ENCODE measurements at regions not wholly inside any gene's neighbourhood (a gene's known extent, or its start where the extent isn't known, plus 50 kb on each side); places are given as distances from the start of the nearest gene placed in this dataset.
A peak's percentile ranks its signal among the peaks of the same experiment; 100 is the strongest.

GRCh38 chr18:10142056-10142455, 228.2 kb downstream of the VAPA start:
- Mint-ChIP-seq H3K27me3 (no peaks in the 10 kb centered on the region), H3K36me3 (ENCODE audit: insufficient read depth) (no peaks in the 10 kb centered on the region), H3K27ac (peak overlapping the region; percentile 95), H3K4me1 (ENCODE audit: low read depth) (peaks cover 54% of the 10 kb centered on the region), H3K4me3 (ENCODE audit: low read depth) (no peak overlapping the region), H3K9me3 (ENCODE audit: low read depth) (peaks cover 6% of the 10 kb centered on the region)
- no peak for DNase-seq (ENCODE audit: low spot score, unreplicated experiment)
- no peak for TF ChIP-seq CTCF (IDR thresholded peaks at IDR 0.05; ENCODE audit: unreplicated experiment)

GRCh38 chr18:10142496-10143160, 228.8 kb downstream of the VAPA start:
- Mint-ChIP-seq H3K27ac (peak overlapping the region; percentile 92), H3K36me3 (ENCODE audit: insufficient read depth) (no peaks in the 10 kb centered on the region), H3K4me3 (ENCODE audit: low read depth) (no peak overlapping the region), H3K27me3 (no peaks in the 10 kb centered on the region), H3K9me3 (ENCODE audit: low read depth) (peaks cover 3% of the 10 kb centered on the region), H3K4me1 (ENCODE audit: low read depth) (peaks cover 51% of the 10 kb centered on the region)
- no peak for DNase-seq (ENCODE audit: low spot score, unreplicated experiment)
- TF ChIP-seq CTCF (IDR thresholded peaks at IDR 0.05; ENCODE audit: unreplicated experiment): no peak

GRCh38 chr18:10143596-10143995, 229.8 kb downstream of the VAPA start:
- Mint-ChIP-seq H3K9me3 (ENCODE audit: low read depth) (no peaks in the 10 kb centered on the region), H3K36me3 (ENCODE audit: insufficient read depth) (no peaks in the 10 kb centered on the region), H3K4me3 (ENCODE audit: low read depth) (no peak overlapping the region), H3K27me3 (no peaks in the 10 kb centered on the region), H3K27ac (peak overlapping the region; percentile 41), H3K4me1 (ENCODE audit: low read depth) (peaks cover 44% of the 10 kb centered on the region)
- TF ChIP-seq CTCF (IDR thresholded peaks at IDR 0.05; ENCODE audit: unreplicated experiment): no peak
- no peak for DNase-seq (ENCODE audit: low spot score, unreplicated experiment)

DNA sequence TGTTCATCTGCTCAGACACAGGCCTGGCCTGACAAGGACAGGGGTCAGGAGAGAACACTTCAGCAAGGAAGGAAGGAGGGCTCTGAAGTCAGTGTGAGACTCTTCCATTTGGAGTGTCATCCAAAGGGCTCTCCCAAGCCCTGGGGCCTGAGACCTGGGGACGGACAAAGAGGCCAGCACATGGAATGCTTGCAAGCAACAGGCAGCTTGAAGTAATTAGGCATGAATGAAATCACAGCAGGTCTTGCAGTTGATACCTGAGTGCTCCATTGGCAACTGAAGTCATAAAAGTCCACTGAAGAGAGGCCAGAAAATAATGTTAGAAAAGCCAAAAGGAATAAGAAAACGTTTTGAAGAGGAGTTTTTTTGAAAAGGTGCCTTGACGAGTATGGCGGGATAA, 231.7 kb downstream of the VAPA start:
- no peak for TF ChIP-seq CTCF (IDR thresholded peaks at IDR 0.05; ENCODE audit: unreplicated experiment)
- H3K4me1 Mint-ChIP-seq (ENCODE audit: low read depth): peaks cover 27% of the 10 kb centered on the region
- no peaks in the 10 kb centered on the region for H3K9me3 Mint-ChIP-seq (ENCODE audit: low read depth)
- no peak for DNase-seq (ENCODE audit: low spot score, unreplicated experiment)
- no peak overlapping the region for H3K27ac Mint-ChIP-seq
- no peak overlapping the region for H3K4me3 Mint-ChIP-seq (ENCODE audit: low read depth)
- H3K27me3 Mint-ChIP-seq: peaks cover 6% of the 10 kb centered on the region
- no peaks in the 10 kb centered on the region for H3K36me3 Mint-ChIP-seq (ENCODE audit: insufficient read depth)

DNA sequence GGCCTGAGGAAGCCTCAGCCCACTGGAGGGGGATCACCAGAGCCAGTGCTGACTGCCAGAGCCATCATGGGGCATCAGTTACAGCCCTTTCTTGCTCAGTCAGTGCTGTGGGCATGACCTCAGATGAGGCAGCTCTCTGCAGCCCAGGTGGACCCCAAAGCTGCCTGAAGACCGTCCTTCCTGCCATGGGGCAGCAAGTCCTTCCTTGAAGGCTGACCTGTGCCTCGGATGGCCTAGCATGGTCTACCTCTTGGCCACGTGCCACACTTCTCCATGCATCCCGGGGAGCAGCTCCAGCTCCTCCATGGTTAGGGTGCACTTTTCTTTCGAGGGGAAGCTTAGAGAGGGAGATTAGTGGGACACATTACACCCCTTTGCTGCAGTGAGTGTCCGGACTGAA, 233.4 kb downstream of the VAPA start:
- H3K27me3 Mint-ChIP-seq: peaks cover 6% of the 10 kb centered on the region
- H3K9me3 Mint-ChIP-seq (ENCODE audit: low read depth): no peaks in the 10 kb centered on the region
- no peak overlapping the region for H3K4me3 Mint-ChIP-seq (ENCODE audit: low read depth)
- TF ChIP-seq CTCF (IDR thresholded peaks at IDR 0.05; ENCODE audit: unreplicated experiment): no peak
- H3K36me3 Mint-ChIP-seq (ENCODE audit: insufficient read depth): no peaks in the 10 kb centered on the region
- no peak overlapping the region for H3K27ac Mint-ChIP-seq
- peaks cover 11% of the 10 kb centered on the region for H3K4me1 Mint-ChIP-seq (ENCODE audit: low read depth)
- DNase-seq (ENCODE audit: low spot score, unreplicated experiment): no peak

Measured in progenitor cell of endocrine pancreas (in vitro differentiated cells).